ENCODE measurements at regions not wholly inside any gene's neighbourhood (a gene's known extent, or its start where the extent isn't known, plus 50 kb on each side); places are given as distances from the start of the nearest gene placed in this dataset.

- TF ChIP-seq CTCF (IDR thresholded peaks at IDR 0.05) = no peak
- no peak for TF ChIP-seq POLR2A (IDR thresholded peaks at IDR 0.05)
Observed at GRCh38 chrX:550514-550913, 80.1 kb upstream of the SHOX start.

Data from lower leg skin (tissue), 3 donors.